ENCODE measurements at regions not wholly inside any gene's neighbourhood (a gene's known extent, or its start where the extent isn't known, plus 50 kb on each side); places are given as distances from the start of the nearest gene placed in this dataset.

DNA sequence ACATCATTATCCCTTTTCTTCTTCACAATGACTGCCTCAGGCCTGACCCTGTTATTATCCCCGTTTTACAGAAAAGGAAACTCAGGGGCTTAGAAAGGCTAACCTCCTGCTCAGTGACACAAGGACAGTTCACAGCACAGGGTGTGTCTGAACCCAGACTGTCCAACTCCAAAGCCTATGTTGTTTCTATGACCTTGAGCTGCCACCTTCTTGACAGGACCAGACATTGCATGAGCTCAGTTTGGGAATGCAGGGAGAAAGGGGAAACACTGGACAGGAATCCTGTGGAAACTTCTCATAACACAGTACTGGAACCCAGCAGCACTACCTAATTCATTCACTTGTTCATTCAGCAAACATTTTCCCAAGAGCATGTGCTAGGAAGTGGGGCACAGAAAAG lies 472.8 kb downstream of the CDK5RAP2 start (continued):
- TF ChIP-seq, protein P1, sequence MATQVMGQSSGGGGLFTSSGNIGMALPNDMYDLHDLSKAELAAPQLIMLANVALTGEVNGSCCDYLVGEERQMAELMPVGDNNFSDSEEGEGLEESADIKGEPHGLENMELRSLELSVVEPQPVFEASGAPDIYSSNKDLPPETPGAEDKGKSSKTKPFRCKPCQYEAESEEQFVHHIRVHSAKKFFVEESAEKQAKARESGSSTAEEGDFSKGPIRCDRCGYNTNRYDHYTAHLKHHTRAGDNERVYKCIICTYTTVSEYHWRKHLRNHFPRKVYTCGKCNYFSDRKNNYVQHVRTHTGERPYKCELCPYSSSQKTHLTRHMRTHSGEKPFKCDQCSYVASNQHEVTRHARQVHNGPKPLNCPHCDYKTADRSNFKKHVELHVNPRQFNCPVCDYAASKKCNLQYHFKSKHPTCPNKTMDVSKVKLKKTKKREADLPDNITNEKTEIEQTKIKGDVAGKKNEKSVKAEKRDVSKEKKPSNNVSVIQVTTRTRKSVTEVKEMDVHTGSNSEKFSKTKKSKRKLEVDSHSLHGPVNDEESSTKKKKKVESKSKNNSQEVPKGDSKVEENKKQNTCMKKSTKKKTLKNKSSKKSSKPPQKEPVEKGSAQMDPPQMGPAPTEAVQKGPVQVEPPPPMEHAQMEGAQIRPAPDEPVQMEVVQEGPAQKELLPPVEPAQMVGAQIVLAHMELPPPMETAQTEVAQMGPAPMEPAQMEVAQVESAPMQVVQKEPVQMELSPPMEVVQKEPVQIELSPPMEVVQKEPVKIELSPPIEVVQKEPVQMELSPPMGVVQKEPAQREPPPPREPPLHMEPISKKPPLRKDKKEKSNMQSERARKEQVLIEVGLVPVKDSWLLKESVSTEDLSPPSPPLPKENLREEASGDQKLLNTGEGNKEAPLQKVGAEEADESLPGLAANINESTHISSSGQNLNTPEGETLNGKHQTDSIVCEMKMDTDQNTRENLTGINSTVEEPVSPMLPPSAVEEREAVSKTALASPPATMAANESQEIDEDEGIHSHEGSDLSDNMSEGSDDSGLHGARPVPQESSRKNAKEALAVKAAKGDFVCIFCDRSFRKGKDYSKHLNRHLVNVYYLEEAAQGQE (IDR thresholded peaks at IDR 0.05; ENCODE audit: low read depth) = no peak
- TF ChIP-seq EGR1 (IDR thresholded peaks at IDR 0.05; ENCODE audit: low read depth) = no peak
- no peak for TF ChIP-seq SIN3A (IDR thresholded peaks at IDR 0.05; ENCODE audit: low read depth)

- no peak overlapping the region for H3K27ac ChIP-seq (ENCODE audit: low read depth, low read length)
- RAD21 ChIA-PET (ENCODE audit: low non-redundant PET in 1 of 2, low total read pairs in 2 of 2, uncharacterized antibody in 2 of 2, unreplicated experiment in 2 of 2) = no interaction called here
- no peak for TF ChIP-seq RAD21 (IDR thresholded peaks at IDR 0.05; ENCODE audit: low read depth)
- TF ChIP-seq POLR2A (IDR thresholded peaks at IDR 0.05; ENCODE audit: borderline replicate concordance, extremely low read depth, insufficient read depth, insufficient read length) = no peak
- no peak for TF ChIP-seq SIN3A (IDR thresholded peaks at IDR 0.05; ENCODE audit: low read depth)
- TF ChIP-seq CBX3 (IDR thresholded peaks at IDR 0.05; ENCODE audit: low read depth) = no peak
- no peak for TF ChIP-seq FOSL1 (IDR thresholded peaks at IDR 0.05; ENCODE audit: low read depth)
- TF ChIP-seq, protein P2, sequence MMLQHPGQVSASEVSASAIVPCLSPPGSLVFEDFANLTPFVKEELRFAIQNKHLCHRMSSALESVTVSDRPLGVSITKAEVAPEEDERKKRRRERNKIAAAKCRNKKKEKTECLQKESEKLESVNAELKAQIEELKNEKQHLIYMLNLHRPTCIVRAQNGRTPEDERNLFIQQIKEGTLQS (IDR thresholded peaks at IDR 0.05) = no peak
- TF ChIP-seq EGR1 (IDR thresholded peaks at IDR 0.05; ENCODE audit: low read depth) = no peak
- TF ChIP-seq ZNF274 (IDR thresholded peaks at IDR 0.05; ENCODE audit: low read depth, low read length) = no peak
- TF ChIP-seq, protein P3, sequence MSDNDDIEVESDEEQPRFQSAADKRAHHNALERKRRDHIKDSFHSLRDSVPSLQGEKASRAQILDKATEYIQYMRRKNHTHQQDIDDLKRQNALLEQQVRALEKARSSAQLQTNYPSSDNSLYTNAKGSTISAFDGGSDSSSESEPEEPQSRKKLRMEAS (IDR thresholded peaks at IDR 0.05) = no peak
- TF ChIP-seq, protein P1 (IDR thresholded peaks at IDR 0.05; ENCODE audit: low read depth) = no peak
- H3K9ac ChIP-seq (ENCODE audit: low read length) = no peak overlapping the region
- H3K4me1 ChIP-seq (ENCODE audit: control insufficient read depth in 1 of 2, insufficient read depth in 2 of 2, low read length in 2 of 2) = no peaks in the 10 kb centered on the region
- no peak overlapping the region for H3K4me3 ChIP-seq (replicated peaks in 1 of 2; ENCODE audit: low read depth in 1 of 2, low read length in 2 of 2)
- no peaks in the 10 kb centered on the region for H3K9me2 ChIP-seq (ENCODE audit: insufficient read depth)
- intact Hi-C loops (cut with micrococcal nuclease) = no loop called here
- no peaks in the 10 kb centered on the region for H3K9me3 ChIP-seq (ENCODE audit: control insufficient read depth in 1 of 2, insufficient read depth in 1 of 2, low read depth in 1 of 2, low read length in 2 of 2)
- POLR2A ChIA-PET = no interaction called here
- ATAC-seq (no peak), DNase-seq (ENCODE audit: low read depth, low spot score) (no peak)
- H2AFZ ChIP-seq (ENCODE audit: low read depth, low read length, poor library complexity, severe bottlenecking) = no peak overlapping the region
- H3K79me2 ChIP-seq (ENCODE audit: insufficient read depth, low read length) = no peaks in the 10 kb centered on the region
- CTCF ChIA-PET = no interaction called here
- BruUV-seq (replicated peaks) = no TSS peak
- no peaks in the 10 kb centered on the region for H4K20me1 ChIP-seq (ENCODE audit: insufficient read depth)
- peaks cover 50% of the 10 kb centered on the region for H3K27me3 ChIP-seq (ENCODE audit: insufficient read depth, low read length)
- H3K36me3 ChIP-seq (ENCODE audit: control insufficient read depth in 1 of 2, insufficient read depth in 2 of 2, low read length in 2 of 2) = no peaks in the 10 kb centered on the region
- no peak overlapping the region for H3K4me2 ChIP-seq (ENCODE audit: low read length)
These were observed 475.2 kb downstream of the CDK5RAP2 start for GRCh38 chr9:120104771-120105170.

All from HCT116 (cell line).